GM12891 (cell line): ENCODE measurements at regions not wholly inside any gene's neighbourhood (a gene's known extent, or its start where the extent isn't known, plus 50 kb on each side); places are given as distances from the start of the nearest gene placed in this dataset.

Source experiments
- POLR2A ChIP-seq: IDR thresholded peaks from 2 replicates; pipeline ENCODE4 v1.6.1; 2011; ENCODE audit warnings: low read depth, low read length, control low read depth
- POLR2AphosphoS5 ChIP-seq: IDR thresholded peaks from 2 replicates; pipeline ENCODE4 v1.6.1; 2011; ENCODE audit warnings: low read depth, low read length, control low read depth
- SPI1 ChIP-seq: IDR thresholded peaks from 2 replicates; pipeline ENCODE4 v1.6.1; 2011; ENCODE audit warnings: low read depth, low read length, control low read depth

GRCh38 chr4:12172198-12172973 lies 743.7 kb upstream of the HS3ST1 start:
- TF ChIP-seq POLR2AphosphoS5 (no peak), POLR2A (no peak), SPI1 (no peak)
